ENCODE measurements at regions not wholly inside any gene's neighbourhood (a gene's known extent, or its start where the extent isn't known, plus 50 kb on each side); places are given as distances from the start of the nearest gene placed in this dataset.

GRCh38 chr14:38116895-38117294 is 90.8 kb upstream of the SSTR1 start (continued):
- TF ChIP-seq ZNF18 (tag by site-specific recombination; IDR thresholded peaks at IDR 0.05) (no peak), SP3 (tag by site-specific recombination; IDR thresholded peaks at IDR 0.05) (no peak)

- POLR2A ChIA-PET: no interaction called here
- Histone ChIP-seq H3K4me1 (ENCODE audit: control insufficient read depth, insufficient read depth, low read length) (no peaks in the 10 kb centered on the region), H3K36me3 (ENCODE audit: control insufficient read depth in 2 of 2, insufficient read depth in 1 of 2, low read length in 2 of 2) (no peaks in the 10 kb centered on the region), H3K4me3 (ENCODE audit: low read depth, low read length) (no peak overlapping the region), H3K27ac (ENCODE audit: extremely low read depth, low read depth, low read length) (no peak overlapping the region), H3K9me3 (ENCODE audit: control insufficient read depth, insufficient read depth, low read depth, low read length) (no peaks in the 10 kb centered on the region)
- TF ChIP-seq ZNF843 (tag by site-specific recombination; IDR thresholded peaks at IDR 0.05): no peak
- TF ChIP-seq ZNF501 (tag by site-specific recombination; IDR thresholded peaks at IDR 0.05): no peak
- CTCF ChIA-PET: no interaction called here
These were observed 87.6 kb upstream of the SSTR1 start for GRCh38 chr14:38120109-38120508.

GRCh38 chr14:38121320-38122020 is 86.2 kb upstream of the SSTR1 start:
- Histone ChIP-seq H3K4me3 (ENCODE audit: low read depth, low read length) (no peak overlapping the region), H3K36me3 (ENCODE audit: control insufficient read depth in 2 of 2, insufficient read depth in 1 of 2, low read length in 2 of 2) (no peaks in the 10 kb centered on the region), H3K9me3 (ENCODE audit: control insufficient read depth, insufficient read depth, low read depth, low read length) (no peaks in the 10 kb centered on the region), H3K27ac (ENCODE audit: extremely low read depth, low read depth, low read length) (no peak overlapping the region), H3K4me1 (ENCODE audit: control insufficient read depth, insufficient read depth, low read length) (no peaks in the 10 kb centered on the region)
- POLR2A ChIA-PET: no interaction called here
- CTCF ChIA-PET: no interaction called here
- no peak for TF ChIP-seq YY1 (tag by site-specific recombination; IDR thresholded peaks at IDR 0.05)
- TF ChIP-seq ZNF350 (tag by site-specific recombination; IDR thresholded peaks at IDR 0.05): no peak
- no peak for TF ChIP-seq PRDM2 (tag by site-specific recombination; IDR thresholded peaks at IDR 0.05; ENCODE audit: borderline replicate concordance)
- TF ChIP-seq ZNF394 (tag by site-specific recombination; IDR thresholded peaks at IDR 0.05; ENCODE audit: borderline replicate concordance): no peak
- no peak for TF ChIP-seq ZNF837 (tag by site-specific recombination; IDR thresholded peaks at IDR 0.05)
- TF ChIP-seq ZNF521 (tag by site-specific recombination; IDR thresholded peaks at IDR 0.05): no peak
- no peak for TF ChIP-seq ZNF530 (tag by site-specific recombination; IDR thresholded peaks at IDR 0.05; ENCODE audit: low read depth)
- no peak for TF ChIP-seq CTCF (tag by site-specific recombination; IDR thresholded peaks at IDR 0.05)
- TF ChIP-seq ZNF248 (tag by site-specific recombination; IDR thresholded peaks at IDR 0.05): no peak
- no peak for TF ChIP-seq ZNF518A (tag by site-specific recombination; conservative IDR thresholded peaks at IDR 0.05; ENCODE audit: low read depth)
- TF ChIP-seq ZBTB10 (tag by site-specific recombination; IDR thresholded peaks at IDR 0.05): no peak
